SK-N-SH (cell line): ENCODE measurements at regions not wholly inside any gene's neighbourhood (a gene's known extent, or its start where the extent isn't known, plus 50 kb on each side); places are given as distances from the start of the nearest gene placed in this dataset.

Source experiments
- CTCF ChIA-PET: fragments of 300-600, 350-600 bp; formaldehyde crosslinking; extraction: SDS; loops from one replicate; lab custom pipeline; 2021; lab: Yijun Ruan, JAX
- POLR2A ChIA-PET: fragments of 350-600 bp; sonication (Branson Sonifier 250); formaldehyde crosslinking; extraction: SDS; loops from one replicate; lab custom pipeline; 2020; ENCODE audit warnings: antibody characterized with exemption, inconsistent platforms; lab: Yijun Ruan, JAX
- DNase-seq: peaks from one replicate; pipeline ENCODE4 v3.0.0; 2012
- H2AFZ ChIP-seq: fragments of 200-600 bp; sonication (generic); 2 replicates; pipeline ENCODE4 v1.8.1; 2016; ENCODE audit warnings: antibody characterized with exemption, mild to moderate bottlenecking, low read depth
- H3F3A ChIP-seq: fragments of 200-600 bp; sonication (generic); replicated peaks from 2 replicates; pipeline ENCODE3; 2016; ENCODE audit warnings: antibody characterized with exemption, mild to moderate bottlenecking; ENCODE audit not compliant: insufficient read depth
- H3K27ac ChIP-seq, 2 experiments: fragments of 200-500 bp in 1 of 2; fragments of 200-600 bp in 1 of 2; sonication (Bioruptor generic) in 1 of 2; sonication (generic), shearing (Covaris generic) in 1 of 2; 2 replicates each; pipeline versions ENCODE4 v1.5.1 to v1.6.1; 2014 to 2016; ENCODE audit warnings: low read depth in 2 of 2, inconsistent platforms in 1 of 2, low read length in 1 of 2, mild to moderate bottlenecking in 1 of 2, mixed read lengths in 1 of 2
- H3K27me3 ChIP-seq: fragments of 200-600 bp; sonication (generic), shearing (Covaris generic); 2 replicates; pipeline ENCODE4 v1.6.1; 2016; ENCODE audit warnings: mixed run types; ENCODE audit not compliant: insufficient read depth
- H3K36me3 ChIP-seq, 2 experiments: fragments of 200-500 bp in 1 of 2; fragments of 200-600 bp in 1 of 2; sonication (Bioruptor generic) in 1 of 2; sonication (generic) in 1 of 2; replicated peaks in 1 of 2; 2 replicates each; pipeline versions ENCODE3 to v1.5.1; 2014 to 2016; ENCODE audit warnings: low read length in 1 of 2, mild to moderate bottlenecking in 1 of 2; ENCODE audit not compliant: insufficient read depth in 2 of 2, control insufficient read depth in 1 of 2
- H3K4me1 ChIP-seq, 2 experiments: fragments of 200-500 bp in 1 of 2; fragments of 200-600 bp in 1 of 2; sonication (Bioruptor generic) in 1 of 2; sonication (generic), shearing (Covaris generic) in 1 of 2; 2 replicates each; pipeline versions ENCODE4 v1.5.1 to v1.6.1; 2014 to 2016; ENCODE audit warnings: low read depth in 1 of 2, low read length in 1 of 2, mixed run types in 1 of 2; ENCODE audit not compliant: insufficient read depth in 2 of 2, control insufficient read depth in 1 of 2
- H3K4me2 ChIP-seq: fragments of 200-600 bp; sonication (generic), shearing (Covaris generic); 2 replicates; pipeline ENCODE4 v1.6.1; 2017; ENCODE audit warnings: mixed run types
- H3K4me3 ChIP-seq, 2 experiments: fragments of 200-500 bp in 1 of 2; fragments of 200-600 bp in 1 of 2; sonication (Bioruptor generic) in 1 of 2; sonication (generic), shearing (Covaris generic) in 1 of 2; 2 replicates each; pipeline versions ENCODE4 v1.5.1 to v1.8.1; 2014 to 2016; ENCODE audit warnings: low read depth in 2 of 2, inconsistent platforms in 1 of 2, low read length in 1 of 2, mild to moderate bottlenecking in 1 of 2, mixed read lengths in 1 of 2, moderate library complexity in 1 of 2
- H3K79me2 ChIP-seq: fragments of 200-600 bp; sonication (generic); 2 replicates; pipeline ENCODE4 v1.8.1; 2017; ENCODE audit warnings: mild to moderate bottlenecking; ENCODE audit not compliant: insufficient read depth
- H3K9ac ChIP-seq: fragments of 200-600 bp; sonication (generic); 2 replicates; pipeline ENCODE4 v1.6.1; 2017; ENCODE audit warnings: mixed run types
- H3K9me2 ChIP-seq: fragments of 200-600 bp; sonication (generic); 2 replicates; pipeline ENCODE4 v1.6.1; 2017; ENCODE audit warnings: mixed run types
- H3K9me3 ChIP-seq: fragments of 200-600 bp; sonication (generic); 2 replicates; pipeline ENCODE4 v1.6.1; 2017; ENCODE audit warnings: mixed run types, mild to moderate bottlenecking, moderate library complexity
- H4K20me1 ChIP-seq: fragments of 200-600 bp; sonication (generic); 2 replicates; pipeline ENCODE4 v1.6.1; 2017; ENCODE audit warnings: mild to moderate bottlenecking, mixed run types; ENCODE audit not compliant: insufficient read depth
- CHD2 ChIP-seq: fragments of 150-350 bp; IDR thresholded peaks from 2 replicates; pipeline ENCODE4 v1.6.1; 2018; ENCODE audit warnings: low read length; ENCODE audit not compliant: partially characterized antibody
- ELF1 ChIP-seq: IDR thresholded peaks from 2 replicates; pipeline ENCODE4 v1.4.0; 2012
- FOSL2 ChIP-seq: IDR thresholded peaks from 2 replicates; pipeline ENCODE4 v1.4.0; 2012; ENCODE audit warnings: low read depth, mild to moderate bottlenecking, moderate library complexity, borderline replicate concordance
- FOXJ3 ChIP-seq: sonication (generic); formaldehyde crosslinking; IDR thresholded peaks from 2 replicates; pipeline ENCODE4 v1.5.1; 2020; ENCODE audit warnings: mild to moderate bottlenecking, missing genetic modification reagents
- IRF3 ChIP-seq: fragments of 150-350 bp; IDR thresholded peaks from 2 replicates; pipeline ENCODE4 v1.6.1; 2016; ENCODE audit warnings: mild to moderate bottlenecking, low read depth, low read length
- JUND ChIP-seq: IDR thresholded peaks from 2 replicates; pipeline ENCODE4 v1.4.0; 2012
- MAX ChIP-seq: IDR thresholded peaks from 2 replicates; pipeline ENCODE4 v1.4.0; 2012; ENCODE audit warnings: low read depth
- MEF2A ChIP-seq: IDR thresholded peaks from 2 replicates; pipeline ENCODE4 v1.4.0; 2012; ENCODE audit warnings: low read depth, borderline replicate concordance
- MXI1 ChIP-seq: IDR thresholded peaks from 2 replicates; pipeline ENCODE4 v1.6.1; 2012; ENCODE audit warnings: mild to moderate bottlenecking, low read depth, low read length, improper control_type of control experiment
- POLR2AphosphoS5 ChIP-seq: IDR thresholded peaks from 2 replicates; pipeline ENCODE4 v1.6.1; 2012; ENCODE audit warnings: low read depth, low read length
- RAD21 ChIP-seq: IDR thresholded peaks from 2 replicates; pipeline ENCODE4 v1.6.1; 2012; ENCODE audit warnings: mild to moderate bottlenecking, low read length
- SIN3A ChIP-seq: IDR thresholded peaks from 2 replicates; pipeline ENCODE4 v1.6.1; 2012; ENCODE audit warnings: low read depth, mild to moderate bottlenecking, low read length, moderate library complexity, borderline replicate concordance
- SMC3 ChIP-seq: IDR thresholded peaks from 2 replicates; pipeline ENCODE4 v1.6.1; 2012; ENCODE audit warnings: low read depth, low read length, improper control_type of control experiment
- TAF1 ChIP-seq: IDR thresholded peaks from 2 replicates; pipeline ENCODE4 v1.6.1; 2012; ENCODE audit warnings: low read depth, mild to moderate bottlenecking, low read length, moderate library complexity, borderline replicate concordance
- TCF12 ChIP-seq: IDR thresholded peaks from 2 replicates; pipeline ENCODE4 v1.4.0; 2012
- TEAD4 ChIP-seq: IDR thresholded peaks from 2 replicates; pipeline ENCODE4 v1.4.0; 2012; ENCODE audit warnings: mild to moderate bottlenecking, borderline replicate concordance; ENCODE audit not compliant: insufficient read depth
- USF1 ChIP-seq: IDR thresholded peaks from 2 replicates; pipeline ENCODE4 v1.4.0; 2012; ENCODE audit warnings: low read depth, borderline replicate concordance
- YY1 ChIP-seq: IDR thresholded peaks from 2 replicates; pipeline ENCODE4 v1.4.0; 2012; ENCODE audit warnings: low read depth, mild to moderate bottlenecking
- WGBS: methylation state at CpG from one replicate; pipeline ENCODE4 v1.1.6; 2017; ENCODE audit warnings: low lambda C conversion rate; 5-methylcytosine and 5-hydroxymethylcytosine counted together
- TF ChIP-seq, protein P1 (sequence below): IDR thresholded peaks from 2 replicates; pipeline ENCODE4 v1.6.1; 2012; ENCODE audit warnings: mild to moderate bottlenecking, low read depth, low read length, moderate library complexity
- TF ChIP-seq, protein P2 (sequence below): fragments of 150-350 bp; IDR thresholded peaks from 2 replicates; pipeline ENCODE4 v1.6.1; 2017; ENCODE audit warnings: antibody characterized with exemption, low read length, low read depth, borderline replicate concordance

- DNase-seq: no peak
- no peaks in the 10 kb centered on the region for H3F3A ChIP-seq
- no peak overlapping the region for H3K9ac ChIP-seq
- no peaks in the 10 kb centered on the region for H3K79me2 ChIP-seq
- peaks cover 21% of the 10 kb centered on the region; the same call in 1 of the 2 replicates for H3K27me3 ChIP-seq
- no peak overlapping the region for H2AFZ ChIP-seq
- H3K9me3 ChIP-seq: no peaks in the 10 kb centered on the region
- no peaks in the 10 kb centered on the region for H3K36me3 ChIP-seq
- no peak overlapping the region for H3K4me3 ChIP-seq
- TF ChIP-seq TAF1 (no peak), FOSL2 (no peak), SMC3 (no peak), TEAD4 (no peak), SIN3A (no peak), USF1 (no peak), RAD21 (no peak)
- TF ChIP-seq, protein P1, sequence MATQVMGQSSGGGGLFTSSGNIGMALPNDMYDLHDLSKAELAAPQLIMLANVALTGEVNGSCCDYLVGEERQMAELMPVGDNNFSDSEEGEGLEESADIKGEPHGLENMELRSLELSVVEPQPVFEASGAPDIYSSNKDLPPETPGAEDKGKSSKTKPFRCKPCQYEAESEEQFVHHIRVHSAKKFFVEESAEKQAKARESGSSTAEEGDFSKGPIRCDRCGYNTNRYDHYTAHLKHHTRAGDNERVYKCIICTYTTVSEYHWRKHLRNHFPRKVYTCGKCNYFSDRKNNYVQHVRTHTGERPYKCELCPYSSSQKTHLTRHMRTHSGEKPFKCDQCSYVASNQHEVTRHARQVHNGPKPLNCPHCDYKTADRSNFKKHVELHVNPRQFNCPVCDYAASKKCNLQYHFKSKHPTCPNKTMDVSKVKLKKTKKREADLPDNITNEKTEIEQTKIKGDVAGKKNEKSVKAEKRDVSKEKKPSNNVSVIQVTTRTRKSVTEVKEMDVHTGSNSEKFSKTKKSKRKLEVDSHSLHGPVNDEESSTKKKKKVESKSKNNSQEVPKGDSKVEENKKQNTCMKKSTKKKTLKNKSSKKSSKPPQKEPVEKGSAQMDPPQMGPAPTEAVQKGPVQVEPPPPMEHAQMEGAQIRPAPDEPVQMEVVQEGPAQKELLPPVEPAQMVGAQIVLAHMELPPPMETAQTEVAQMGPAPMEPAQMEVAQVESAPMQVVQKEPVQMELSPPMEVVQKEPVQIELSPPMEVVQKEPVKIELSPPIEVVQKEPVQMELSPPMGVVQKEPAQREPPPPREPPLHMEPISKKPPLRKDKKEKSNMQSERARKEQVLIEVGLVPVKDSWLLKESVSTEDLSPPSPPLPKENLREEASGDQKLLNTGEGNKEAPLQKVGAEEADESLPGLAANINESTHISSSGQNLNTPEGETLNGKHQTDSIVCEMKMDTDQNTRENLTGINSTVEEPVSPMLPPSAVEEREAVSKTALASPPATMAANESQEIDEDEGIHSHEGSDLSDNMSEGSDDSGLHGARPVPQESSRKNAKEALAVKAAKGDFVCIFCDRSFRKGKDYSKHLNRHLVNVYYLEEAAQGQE: no peak
- no peaks in the 10 kb centered on the region for H4K20me1 ChIP-seq
- H3K4me2 ChIP-seq: no peak overlapping the region
- no peak overlapping the region for H3K27ac ChIP-seq
- no peaks in the 10 kb centered on the region for H3K9me2 ChIP-seq
- ChIA-PET POLR2A (no interaction called here), CTCF (interaction anchor here (2.8 to 3.6 kb wide), 3 partner anchors 11 to 120 kb away, joined by 18 to 28 read pairs (median 20); no protein-coding TSS in a partner anchor)
- no peaks in the 10 kb centered on the region for H3K4me1 ChIP-seq
Measured at GRCh38 chr17:5708344-5708743, 124.0 kb upstream of the NLRP1 start.

GRCh38 chr17:5711344-5711743 is 127.0 kb upstream of the NLRP1 start:
- Histone ChIP-seq H3K9ac (no peak overlapping the region), H3K4me1 (no peaks in the 10 kb centered on the region), H3K36me3 (no peaks in the 10 kb centered on the region), H3K27me3 (peaks cover 33% of the 10 kb centered on the region), H3K9me2 (no peaks in the 10 kb centered on the region), H4K20me1 (no peaks in the 10 kb centered on the region), H3F3A (no peaks in the 10 kb centered on the region), H2AFZ (no peak overlapping the region), H3K4me2 (no peak overlapping the region), H3K4me3 (no peak overlapping the region), H3K9me3 (no peaks in the 10 kb centered on the region), H3K79me2 (no peaks in the 10 kb centered on the region), H3K27ac (no peak overlapping the region)
- 25% methylated on average over 8 of the region's 8 CpGs for WGBS
- ChIA-PET POLR2A (no interaction called here), CTCF (interaction anchor here (1.0 kb wide), 1 partner anchor 225 kb away, joined by 3 read pairs; no protein-coding TSS in a partner anchor)
- no peak for TF ChIP-seq POLR2AphosphoS5
- no peak for TF ChIP-seq ELF1
- no peak for TF ChIP-seq CHD2
- no peak for TF ChIP-seq TAF1
- no peak for TF ChIP-seq MXI1
- no peak for TF ChIP-seq MEF2A
- no peak for TF ChIP-seq USF1
- TF ChIP-seq TCF12: no peak
- no peak for TF ChIP-seq FOXJ3
- no peak for TF ChIP-seq IRF3
- TF ChIP-seq, protein P2, sequence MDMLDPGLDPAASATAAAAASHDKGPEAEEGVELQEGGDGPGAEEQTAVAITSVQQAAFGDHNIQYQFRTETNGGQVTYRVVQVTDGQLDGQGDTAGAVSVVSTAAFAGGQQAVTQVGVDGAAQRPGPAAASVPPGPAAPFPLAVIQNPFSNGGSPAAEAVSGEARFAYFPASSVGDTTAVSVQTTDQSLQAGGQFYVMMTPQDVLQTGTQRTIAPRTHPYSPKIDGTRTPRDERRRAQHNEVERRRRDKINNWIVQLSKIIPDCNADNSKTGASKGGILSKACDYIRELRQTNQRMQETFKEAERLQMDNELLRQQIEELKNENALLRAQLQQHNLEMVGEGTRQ: no peak
- no peak for TF ChIP-seq YY1
- no peak for TF ChIP-seq FOSL2
- TF ChIP-seq MAX: no peak
- no peak for TF ChIP-seq TEAD4
- no peak for TF ChIP-seq JUND
- no peak for DNase-seq
